NB4 (cell line): ENCODE measurements at regions not wholly inside any gene's neighbourhood (a gene's known extent, or its start where the extent isn't known, plus 50 kb on each side); places are given as distances from the start of the nearest gene placed in this dataset.

ENCODE experiments used
- CTCF ChIP-seq: IDR thresholded peaks from one replicate; pipeline ENCODE4 v1.5.1; 2012; ENCODE audit warnings: low read depth, low read length
- MAX ChIP-seq: IDR thresholded peaks from 2 replicates; pipeline ENCODE4 v1.6.1; 2011; ENCODE audit warnings: low read depth, low read length
- MYC ChIP-seq: IDR thresholded peaks from 2 replicates; pipeline ENCODE4 v1.6.1; 2011; ENCODE audit warnings: low read depth, low read length
- POLR2A ChIP-seq: IDR thresholded peaks from 2 replicates; pipeline ENCODE4 v1.6.1; 2011; ENCODE audit warnings: mild to moderate bottlenecking; ENCODE audit not compliant: insufficient read length; ENCODE audit errors: extremely low read depth

GRCh38 chr13:61275736-61276135 lies 139.9 kb downstream of the PCDH20 start:
- TF ChIP-seq CTCF = no peak
- TF ChIP-seq POLR2A = no peak
- TF ChIP-seq MAX = no peak
- no peak for TF ChIP-seq MYC
